ENCODE measurements at regions not wholly inside any gene's neighbourhood (a gene's known extent, or its start where the extent isn't known, plus 50 kb on each side); places are given as distances from the start of the nearest gene placed in this dataset.

GRCh38 chr11:33419924-33420323, 162.7 kb downstream of the HIPK3 start:
- no peak overlapping the region for H3K4me3 ChIP-seq
- no peaks in the 10 kb centered on the region for H3K9me3 ChIP-seq (replicated peaks; ENCODE audit: control insufficient read depth, insufficient read depth, low read depth, low read length)
- H3K79me2 ChIP-seq (ENCODE audit: control insufficient read depth, insufficient read depth, low read length): no peaks in the 10 kb centered on the region
- intact Hi-C loops (cut with micrococcal nuclease) (no loop called here), in situ Hi-C loops (cut with MboI) (no loop called here)
- H3K27me3 ChIP-seq (ENCODE audit: control insufficient read depth in 2 of 2, insufficient read depth in 2 of 2, low read length in 2 of 2): peaks cover 3 to 22% of the 10 kb centered on the region in 2 experiments; a peak in 4 of 5 replicates
- H3K36me3 ChIP-seq (ENCODE audit: control insufficient read depth, insufficient read depth, low read length): no peaks in the 10 kb centered on the region
- ATAC-seq (no peak), DNase-seq (ENCODE audit: extremely low read depth in 1 of 4, low spot score in 3 of 4) (no peak), FAIRE-seq (no peak)
- POLR2A ChIA-PET: interaction anchor here (0.8 kb wide), 1 partner anchor 1109 kb away, joined by 3 read pairs; no protein-coding TSS in a partner anchor
- H3K4me2 ChIP-seq (ENCODE audit: insufficient read depth, low read length): no peak overlapping the region
- H3K27ac ChIP-seq (ENCODE audit: extremely low read depth, low read depth, low read length): no peak overlapping the region
- H4K20me1 ChIP-seq (replicated peaks; ENCODE audit: control insufficient read depth, insufficient read depth, low read length): no peaks in the 10 kb centered on the region
- H2AFZ ChIP-seq (ENCODE audit: low read depth, low read length): no peak overlapping the region
- no peaks in the 10 kb centered on the region for H3K4me1 ChIP-seq (replicated peaks in 1 of 2; ENCODE audit: control insufficient read depth in 2 of 2, insufficient read depth in 2 of 2, low read length in 2 of 2)
- no peak overlapping the region for H3K9ac ChIP-seq (ENCODE audit: insufficient read depth in 1 of 2, low read depth in 2 of 2, low read length in 2 of 2)
- BruUV-seq (replicated peaks): no TSS peak
- CTCF ChIA-PET (ENCODE audit: low intra/inter-chr PET ratio): no interaction called here
- H3K9me1 ChIP-seq (ENCODE audit: control insufficient read depth, insufficient read depth, low read length): no peaks in the 10 kb centered on the region
- WGBS (ENCODE audit: insufficient coverage, low coverage, missing lambda C conversion rate): 11% methylated on average over 4 of the region's 4 CpGs
- no peak for TF ChIP-seq TCF15 (CRISPR knock-in tag; IDR thresholded peaks at IDR 0.05)
- no peak for TF ChIP-seq MGA (IDR thresholded peaks at IDR 0.05)
- no peak for TF ChIP-seq MBD2 (IDR thresholded peaks at IDR 0.05; ENCODE audit: borderline replicate concordance, low read depth)
- TF ChIP-seq FOSL1 (tag; conservative IDR thresholded peaks at IDR 0.05): no peak
- TF ChIP-seq ZBTB26 (CRISPR knock-in tag; IDR thresholded peaks at IDR 0.05): no peak

All from K562 (cell line).